ENCODE measurements at regions not wholly inside any gene's neighbourhood (a gene's known extent, or its start where the extent isn't known, plus 50 kb on each side); places are given as distances from the start of the nearest gene placed in this dataset.

- H3K4me3 ChIP-seq, result no peak overlapping the region
- no peak for DNase-seq
- no peaks in the 10 kb centered on the region for H3K9me3 ChIP-seq
- no peaks in the 10 kb centered on the region for H3K4me1 ChIP-seq (ENCODE audit: insufficient read depth)
- TF ChIP-seq EP300 (IDR thresholded peaks at IDR 0.05) (no peak), POLR2A (IDR thresholded peaks at IDR 0.05) (no peak), CTCF (IDR thresholded peaks at IDR 0.05) (no peak)
- H3K27ac ChIP-seq, result no peak overlapping the region
- no peaks in the 10 kb centered on the region for H3K27me3 ChIP-seq
- intact Hi-C loops (cut with DNase I), result loop anchor here in 2 of 4 donors (10.0 kb wide), 2 partner anchors 174 to 444 kb away; no protein-coding TSS in a partner anchor
- WGBS, 3 donors, result 79 to 88% (median 81%) methylated on average over 6 of the region's 6 CpGs
- no peaks in the 10 kb centered on the region for H3K36me3 ChIP-seq
Observed at GRCh38 chr12:111218499-111218898, 150.4 kb downstream of the PHETA1 start.

- H3K9me3 ChIP-seq, result no peaks in the 10 kb centered on the region
- WGBS, 3 donors, result 79 to 82% (median 80%) methylated on average over 13 of the region's 13 CpGs
- intact Hi-C loops (cut with DNase I), result loop anchor here in 2 of 4 donors (10.0 kb wide), 2 partner anchors 172 to 442 kb away; no protein-coding TSS in a partner anchor
- no peaks in the 10 kb centered on the region for H3K4me1 ChIP-seq (ENCODE audit: insufficient read depth)
- H3K27ac ChIP-seq, result no peak overlapping the region
- H3K4me3 ChIP-seq, result no peak overlapping the region
- H3K27me3 ChIP-seq, result no peaks in the 10 kb centered on the region
- no peaks in the 10 kb centered on the region for H3K36me3 ChIP-seq
- DNase-seq, result no peak
- TF ChIP-seq CTCF (IDR thresholded peaks at IDR 0.05) (no peak), POLR2A (IDR thresholded peaks at IDR 0.05) (no peak)
Observed at GRCh38 chr12:111216387-111217159, 152.3 kb downstream of the PHETA1 start.

GRCh38 chr12:111215881-111216280 is 153.0 kb downstream of the PHETA1 start:
- no peaks in the 10 kb centered on the region for H3K27me3 ChIP-seq
- no peak for TF ChIP-seq CTCF (IDR thresholded peaks at IDR 0.05)
- TF ChIP-seq POLR2A (IDR thresholded peaks at IDR 0.05), result no peak
- no peak for TF ChIP-seq EP300 (IDR thresholded peaks at IDR 0.05)
- whole genome bisulfite sequencing, 3 donors, result 79 to 81% (median 80%) methylated on average over 12 of the region's 12 CpGs
- no peak overlapping the region for H3K27ac ChIP-seq
- H3K4me1 ChIP-seq (ENCODE audit: insufficient read depth), result no peaks in the 10 kb centered on the region
- H3K9me3 ChIP-seq, result no peaks in the 10 kb centered on the region
- intact Hi-C loops (cut with DNase I), result loop anchor here in 2 of 4 donors (10.0 kb wide), 2 partner anchors 171 to 441 kb away; no protein-coding TSS in a partner anchor
- H3K4me3 ChIP-seq, result no peak overlapping the region
- H3K36me3 ChIP-seq, result no peaks in the 10 kb centered on the region
- no peak for DNase-seq

- Histone ChIP-seq H3K27ac (no peak overlapping the region), H3K4me3 (no peak overlapping the region), H3K9me3 (no peaks in the 10 kb centered on the region), H3K36me3 (no peaks in the 10 kb centered on the region), H3K4me1 (ENCODE audit: insufficient read depth) (no peaks in the 10 kb centered on the region), H3K27me3 (no peaks in the 10 kb centered on the region)
- no peak for DNase-seq
- intact Hi-C loops (cut with DNase I), result loop anchor here in 2 of 4 donors (10.0 kb wide), 2 partner anchors 170 to 440 kb away; no protein-coding TSS in a partner anchor
- 56 to 63% (median 57%) methylated on average over 16 of the region's 16 CpGs for WGBS, 3 donors
- no peak for TF ChIP-seq EP300 (IDR thresholded peaks at IDR 0.05)
- no peak for TF ChIP-seq POLR2A (IDR thresholded peaks at IDR 0.05)
- TF ChIP-seq CTCF (IDR thresholded peaks at IDR 0.05), result no peak
Observed at GRCh38 chr12:111214401-111214800, 154.5 kb downstream of the PHETA1 start.

Data from ovary (tissue), 7 donors.